IMR-90 (cell line): ENCODE measurements at regions not wholly inside any gene's neighbourhood (a gene's known extent, or its start where the extent isn't known, plus 50 kb on each side); places are given as distances from the start of the nearest gene placed in this dataset.

Source experiments
- BHLHE40 ChIP-seq: fragments of 150-350 bp; IDR thresholded peaks from 2 replicates; pipeline ENCODE4 v1.6.1; 2016; ENCODE audit warnings: mild to moderate bottlenecking, low read depth, low read length
- FOS ChIP-seq: fragments of 150-350 bp; IDR thresholded peaks from 2 replicates; pipeline ENCODE4 v1.6.1; 2016; ENCODE audit warnings: low read depth, low read length
- MAFK ChIP-seq: IDR thresholded peaks from 2 replicates; pipeline ENCODE4 v1.6.1; 2012; ENCODE audit warnings: low read depth, low read length, improper control_type of control experiment
- RFX5 ChIP-seq: IDR thresholded peaks from 2 replicates; pipeline ENCODE4 v1.8.0; 2012; ENCODE audit warnings: low read depth, mild to moderate bottlenecking, low read length, moderate library complexity
- TF ChIP-seq, protein P1 (sequence below): conservative IDR thresholded peaks from 2 replicates; pipeline ENCODE4 v1.5.1; 2012; ENCODE audit warnings: mild to moderate bottlenecking, low read depth, low read length, improper control_type of control experiment
- TF ChIP-seq, protein P2 (sequence below): fragments of 150-350 bp; IDR thresholded peaks from 2 replicates; pipeline ENCODE4 v1.6.1; 2016; ENCODE audit warnings: low read depth, mild to moderate bottlenecking, low read length, moderate library complexity, borderline replicate concordance

DNA sequence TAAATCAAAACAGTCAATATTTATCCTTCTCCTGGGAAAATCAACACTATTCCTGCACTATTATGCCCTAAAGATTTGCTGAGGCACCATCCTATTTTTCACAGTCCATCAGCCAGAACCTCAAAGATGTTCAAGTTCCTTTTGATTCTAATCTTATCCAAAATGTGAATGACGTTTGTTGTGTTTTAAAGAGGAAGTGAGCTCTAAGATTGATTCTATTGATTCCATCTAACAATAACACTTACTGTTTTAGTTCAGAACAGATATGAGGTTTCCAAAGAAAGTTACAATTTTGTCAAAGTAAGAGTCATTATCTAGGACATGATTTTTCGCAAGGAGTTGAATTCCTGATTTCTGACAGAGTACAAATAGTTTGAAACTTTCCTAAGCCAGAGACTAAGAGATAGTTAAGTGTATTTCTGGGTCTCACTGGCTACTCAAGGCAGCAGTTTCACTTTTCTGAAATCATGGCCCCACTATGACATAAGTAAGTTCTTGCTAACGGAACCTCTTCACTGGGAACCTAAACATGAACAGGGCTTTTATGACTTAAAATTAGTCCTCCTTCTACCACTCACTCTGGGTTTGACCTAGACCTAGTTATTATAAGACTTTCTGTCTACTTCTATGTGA is 84.7 kb downstream of the LHX9 start:
- TF ChIP-seq, protein P1, sequence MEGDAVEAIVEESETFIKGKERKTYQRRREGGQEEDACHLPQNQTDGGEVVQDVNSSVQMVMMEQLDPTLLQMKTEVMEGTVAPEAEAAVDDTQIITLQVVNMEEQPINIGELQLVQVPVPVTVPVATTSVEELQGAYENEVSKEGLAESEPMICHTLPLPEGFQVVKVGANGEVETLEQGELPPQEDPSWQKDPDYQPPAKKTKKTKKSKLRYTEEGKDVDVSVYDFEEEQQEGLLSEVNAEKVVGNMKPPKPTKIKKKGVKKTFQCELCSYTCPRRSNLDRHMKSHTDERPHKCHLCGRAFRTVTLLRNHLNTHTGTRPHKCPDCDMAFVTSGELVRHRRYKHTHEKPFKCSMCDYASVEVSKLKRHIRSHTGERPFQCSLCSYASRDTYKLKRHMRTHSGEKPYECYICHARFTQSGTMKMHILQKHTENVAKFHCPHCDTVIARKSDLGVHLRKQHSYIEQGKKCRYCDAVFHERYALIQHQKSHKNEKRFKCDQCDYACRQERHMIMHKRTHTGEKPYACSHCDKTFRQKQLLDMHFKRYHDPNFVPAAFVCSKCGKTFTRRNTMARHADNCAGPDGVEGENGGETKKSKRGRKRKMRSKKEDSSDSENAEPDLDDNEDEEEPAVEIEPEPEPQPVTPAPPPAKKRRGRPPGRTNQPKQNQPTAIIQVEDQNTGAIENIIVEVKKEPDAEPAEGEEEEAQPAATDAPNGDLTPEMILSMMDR = no peak
- TF ChIP-seq RFX5 (no peak), MAFK (no peak), BHLHE40 (no peak), FOS (no peak)
- TF ChIP-seq, protein P2, sequence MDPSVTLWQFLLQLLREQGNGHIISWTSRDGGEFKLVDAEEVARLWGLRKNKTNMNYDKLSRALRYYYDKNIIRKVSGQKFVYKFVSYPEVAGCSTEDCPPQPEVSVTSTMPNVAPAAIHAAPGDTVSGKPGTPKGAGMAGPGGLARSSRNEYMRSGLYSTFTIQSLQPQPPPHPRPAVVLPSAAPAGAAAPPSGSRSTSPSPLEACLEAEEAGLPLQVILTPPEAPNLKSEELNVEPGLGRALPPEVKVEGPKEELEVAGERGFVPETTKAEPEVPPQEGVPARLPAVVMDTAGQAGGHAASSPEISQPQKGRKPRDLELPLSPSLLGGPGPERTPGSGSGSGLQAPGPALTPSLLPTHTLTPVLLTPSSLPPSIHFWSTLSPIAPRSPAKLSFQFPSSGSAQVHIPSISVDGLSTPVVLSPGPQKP = no peak
